ENCODE measurements at regions not wholly inside any gene's neighbourhood (a gene's known extent, or its start where the extent isn't known, plus 50 kb on each side); places are given as distances from the start of the nearest gene placed in this dataset.

DNA sequence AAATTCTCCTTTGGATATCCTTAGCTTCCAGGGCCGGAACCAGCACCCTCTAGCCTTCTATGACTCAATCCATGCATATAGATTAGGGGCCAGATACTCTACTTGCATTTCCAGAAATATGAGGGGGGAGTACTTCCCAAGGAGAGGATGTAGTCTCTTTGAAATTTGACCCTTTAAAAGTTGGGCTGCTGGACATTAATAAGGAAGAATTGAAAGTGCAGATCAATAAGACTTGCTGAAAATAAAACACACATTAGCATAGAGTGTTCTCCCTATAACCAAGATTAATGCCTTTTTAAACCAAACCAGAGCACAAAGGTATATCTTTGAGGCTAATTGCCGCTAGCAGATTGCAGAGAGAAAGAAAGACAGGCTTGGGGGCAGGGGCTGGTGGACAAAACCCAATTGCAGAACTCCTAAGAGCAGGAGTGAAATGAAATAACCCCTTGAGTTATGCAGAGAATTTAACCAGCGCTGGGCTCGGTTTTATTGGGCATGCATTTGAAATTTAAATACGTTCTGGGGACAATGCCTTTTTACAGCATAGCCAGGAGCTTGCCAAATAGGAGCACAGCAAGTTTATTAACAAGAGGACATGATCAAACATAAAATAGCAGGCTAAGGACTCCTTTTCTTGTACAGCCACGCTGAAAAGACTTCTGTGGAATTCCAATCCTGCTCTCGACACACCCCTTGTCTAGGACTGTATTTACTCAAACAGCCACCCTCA, 108.2 kb upstream of the SALL4 start:
- H2AFZ ChIP-seq (ENCODE audit: insufficient read depth, low read depth, low read length, poor library complexity, severe bottlenecking): no peak overlapping the region
- H3K4me2 ChIP-seq (replicated peaks; ENCODE audit: extremely low read depth, low read length, poor library complexity, severe bottlenecking): no peak overlapping the region
- H3K27me3 Mint-ChIP-seq (ENCODE audit: low read depth in 3 of 3): peaks cover 4 to 10% (median 5%) of the 10 kb centered on the region in 3 donors
- no peaks in the 10 kb centered on the region for H3K36me3 Mint-ChIP-seq
- H3K4me1 ChIP-seq (ENCODE audit: control insufficient read depth in 1 of 2, insufficient read depth in 2 of 2, low read length in 2 of 2): no peaks in the 10 kb centered on the region
- 91% methylated on average over 4 of the region's 7 CpGs for WGBS (ENCODE audit: insufficient coverage)
- H3K4me1 Mint-ChIP-seq: no peaks in the 10 kb centered on the region
- H3K27me3 ChIP-seq (ENCODE audit: control insufficient read depth in 2 of 2, insufficient read depth in 2 of 2, low read length in 2 of 2): no peaks in the 10 kb centered on the region
- intact Hi-C loops (cut with micrococcal nuclease): no loop called here
- DNase-seq: no peak
- no peaks in the 10 kb centered on the region for H3K79me2 ChIP-seq (ENCODE audit: insufficient read depth, low read length)
- no peak overlapping the region for H3K9ac ChIP-seq (ENCODE audit: insufficient read depth, low read length, poor library complexity, severe bottlenecking)
- H3K27ac ChIP-seq (ENCODE audit: low read depth in 1 of 2, low read length in 2 of 2): no peak overlapping the region
- no peak overlapping the region for H3K4me3 Mint-ChIP-seq
- no peaks in the 10 kb centered on the region for H3K36me3 ChIP-seq (replicated peaks in 1 of 2; ENCODE audit: control insufficient read depth in 1 of 2, insufficient read depth in 2 of 2, low read length in 2 of 2)
- H3K4me3 ChIP-seq (replicated peaks in 1 of 3; ENCODE audit: low read depth in 2 of 3, low read length in 3 of 3): no peak overlapping the region
- no peaks in the 10 kb centered on the region for H3K9me3 ChIP-seq (replicated peaks in 1 of 2; ENCODE audit: control insufficient read depth in 1 of 2, insufficient read depth in 1 of 2, low read length in 2 of 2)
- TF ChIP-seq CTCF (IDR thresholded peaks at IDR 0.05): no peak
- no peaks in the 10 kb centered on the region for H4K20me1 ChIP-seq (ENCODE audit: insufficient read depth, low read length)
- H3K27ac Mint-ChIP-seq: no peak overlapping the region
- H3K9me3 Mint-ChIP-seq: peaks cover 0 to 2% (median 0%) of the 10 kb centered on the region in 7 donors

DNA sequence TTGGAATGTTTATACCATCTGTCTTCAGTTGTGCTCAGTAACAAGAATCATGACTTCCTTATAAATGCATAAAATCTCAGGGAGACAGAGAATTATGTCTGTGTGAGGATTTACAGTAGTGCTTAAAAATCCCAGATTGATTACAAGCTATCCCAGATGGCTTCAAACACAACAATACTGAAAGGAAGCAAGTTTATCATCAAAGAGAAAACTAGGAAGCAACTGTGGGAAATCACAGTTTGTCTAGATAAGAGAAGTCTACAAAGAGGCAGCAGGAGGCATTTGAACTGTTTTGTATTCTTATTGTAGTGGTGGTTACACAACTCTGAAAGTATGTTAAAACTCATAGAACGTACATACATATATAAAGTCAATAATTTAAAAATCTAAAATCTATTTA, 104.4 kb upstream of the SALL4 start:
- Histone ChIP-seq H3K27me3 (ENCODE audit: control insufficient read depth in 2 of 2, insufficient read depth in 2 of 2, low read length in 2 of 2) (no peaks in the 10 kb centered on the region), H3K9ac (ENCODE audit: insufficient read depth, low read length, poor library complexity, severe bottlenecking) (no peak overlapping the region), H3K4me2 (replicated peaks; ENCODE audit: extremely low read depth, low read length, poor library complexity, severe bottlenecking) (no peak overlapping the region), H3K36me3 (replicated peaks in 1 of 2; ENCODE audit: control insufficient read depth in 1 of 2, insufficient read depth in 2 of 2, low read length in 2 of 2) (no peaks in the 10 kb centered on the region), H3K27ac (ENCODE audit: low read depth in 1 of 2, low read length in 2 of 2) (no peak overlapping the region), H2AFZ (ENCODE audit: insufficient read depth, low read depth, low read length, poor library complexity, severe bottlenecking) (no peak overlapping the region), H3K79me2 (ENCODE audit: insufficient read depth, low read length) (no peaks in the 10 kb centered on the region), H3K4me1 (ENCODE audit: control insufficient read depth in 1 of 2, insufficient read depth in 2 of 2, low read length in 2 of 2) (no peaks in the 10 kb centered on the region), H3K4me3 (replicated peaks in 1 of 3; ENCODE audit: low read depth in 2 of 3, low read length in 3 of 3) (no peak overlapping the region), H3K9me3 (replicated peaks in 1 of 2; ENCODE audit: control insufficient read depth in 1 of 2, insufficient read depth in 1 of 2, low read length in 2 of 2) (no peaks in the 10 kb centered on the region), H4K20me1 (ENCODE audit: insufficient read depth, low read length) (no peaks in the 10 kb centered on the region)
- intact Hi-C loops (cut with micrococcal nuclease): no loop called here
- H3K9me3 Mint-ChIP-seq: peaks cover 0 to 2% (median 0%) of the 10 kb centered on the region in 7 donors
- no peaks in the 10 kb centered on the region for H3K36me3 Mint-ChIP-seq
- DNase-seq: no peak
- no peak for TF ChIP-seq CTCF (IDR thresholded peaks at IDR 0.05)
- H3K27ac Mint-ChIP-seq: no peak overlapping the region
- no CpG with 5 or more reads among the region's 1 CpG for WGBS (ENCODE audit: insufficient coverage)
- no peaks in the 10 kb centered on the region for H3K4me1 Mint-ChIP-seq
- no peak overlapping the region for H3K4me3 Mint-ChIP-seq
- peaks cover 5 to 8% (median 5%) of the 10 kb centered on the region in 3 donors for H3K27me3 Mint-ChIP-seq (ENCODE audit: low read depth in 3 of 3)
